ENCODE measurements at regions not wholly inside any gene's neighbourhood (a gene's known extent, or its start where the extent isn't known, plus 50 kb on each side); places are given as distances from the start of the nearest gene placed in this dataset.

DNA sequence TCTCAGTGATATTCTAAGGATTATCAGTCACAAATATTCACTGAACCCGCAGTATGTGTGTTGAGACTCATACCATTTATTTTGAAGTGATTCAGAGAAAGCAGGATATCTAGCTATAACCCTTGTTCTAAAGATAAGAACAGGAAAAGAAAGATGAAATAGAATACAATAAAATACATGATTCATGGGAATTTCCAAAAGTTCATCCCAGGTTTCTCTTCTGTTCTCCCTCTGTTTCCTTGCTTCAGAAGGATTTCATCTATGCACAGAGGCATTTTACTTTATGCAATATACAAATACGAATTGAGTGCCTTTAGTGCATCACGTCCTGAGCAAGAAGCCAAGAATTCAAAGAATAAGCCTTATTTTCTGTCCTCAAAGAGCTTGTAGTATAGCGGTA lies 274.4 kb upstream of the GPC6 start:
- DNase-seq: no peak
- in situ Hi-C loops (cut with HindIII; ENCODE audit: low pct_ligation_motif_present, low sequenced_read_pairs): no loop called here
- Histone ChIP-seq H3K4me3 (ENCODE audit: low read depth, low read length) (no peak overlapping the region), H3K27ac (no peak overlapping the region), H3K36me3 (replicated peaks) (no peaks in the 10 kb centered on the region), H3K27me3 (replicated peaks) (no peaks in the 10 kb centered on the region)
- TF ChIP-seq, protein P1, sequence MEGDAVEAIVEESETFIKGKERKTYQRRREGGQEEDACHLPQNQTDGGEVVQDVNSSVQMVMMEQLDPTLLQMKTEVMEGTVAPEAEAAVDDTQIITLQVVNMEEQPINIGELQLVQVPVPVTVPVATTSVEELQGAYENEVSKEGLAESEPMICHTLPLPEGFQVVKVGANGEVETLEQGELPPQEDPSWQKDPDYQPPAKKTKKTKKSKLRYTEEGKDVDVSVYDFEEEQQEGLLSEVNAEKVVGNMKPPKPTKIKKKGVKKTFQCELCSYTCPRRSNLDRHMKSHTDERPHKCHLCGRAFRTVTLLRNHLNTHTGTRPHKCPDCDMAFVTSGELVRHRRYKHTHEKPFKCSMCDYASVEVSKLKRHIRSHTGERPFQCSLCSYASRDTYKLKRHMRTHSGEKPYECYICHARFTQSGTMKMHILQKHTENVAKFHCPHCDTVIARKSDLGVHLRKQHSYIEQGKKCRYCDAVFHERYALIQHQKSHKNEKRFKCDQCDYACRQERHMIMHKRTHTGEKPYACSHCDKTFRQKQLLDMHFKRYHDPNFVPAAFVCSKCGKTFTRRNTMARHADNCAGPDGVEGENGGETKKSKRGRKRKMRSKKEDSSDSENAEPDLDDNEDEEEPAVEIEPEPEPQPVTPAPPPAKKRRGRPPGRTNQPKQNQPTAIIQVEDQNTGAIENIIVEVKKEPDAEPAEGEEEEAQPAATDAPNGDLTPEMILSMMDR (IDR thresholded peaks at IDR 0.05; ENCODE audit: low read depth, low read length, missing control alignments): no peak

DNA sequence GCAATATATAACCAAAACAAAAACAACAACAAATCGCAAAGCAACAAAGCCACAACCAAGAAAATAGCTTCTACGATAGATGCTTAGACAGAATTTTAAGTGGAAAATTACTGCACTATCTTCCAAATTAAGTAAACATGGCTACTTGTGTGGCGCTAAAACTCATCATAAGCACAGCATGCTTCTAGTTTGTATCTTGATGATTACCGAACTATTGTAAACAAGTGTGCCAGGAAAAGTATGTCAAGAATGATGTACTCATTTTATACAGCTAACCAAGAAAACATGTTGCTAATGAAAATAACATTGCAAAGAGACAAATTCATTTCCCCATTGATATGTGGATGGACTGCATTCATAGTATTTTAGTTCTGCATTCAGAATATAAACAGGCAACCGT lies 271.9 kb upstream of the GPC6 start:
- in situ Hi-C loops (cut with HindIII; ENCODE audit: low pct_ligation_motif_present, low sequenced_read_pairs): no loop called here

DNA sequence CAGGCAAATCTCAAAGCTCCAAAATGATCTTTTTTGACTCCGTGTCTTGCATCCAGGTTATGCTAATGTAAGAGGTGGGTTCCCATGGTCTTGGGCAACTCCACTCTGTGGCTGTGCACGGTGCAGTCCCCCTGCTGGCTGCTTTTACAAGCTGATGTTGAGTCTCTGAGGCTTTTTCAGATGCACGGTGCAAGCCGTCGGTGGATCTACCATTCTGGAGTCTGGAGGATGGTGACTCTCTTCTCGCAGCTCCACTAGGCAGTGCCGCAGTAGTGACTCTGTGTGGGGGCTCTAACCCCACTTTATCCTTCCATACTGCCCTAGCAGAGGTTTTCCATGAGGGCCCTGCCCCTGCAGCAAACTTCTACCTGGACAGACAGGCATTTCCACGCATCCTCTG lies 266.8 kb upstream of the GPC6 start:
- TF ChIP-seq, protein P1 (IDR thresholded peaks at IDR 0.05; ENCODE audit: low read depth, low read length, missing control alignments): no peak
- Histone ChIP-seq H3K27me3 (replicated peaks) (no peaks in the 10 kb centered on the region), H3K27ac (no peak overlapping the region), H3K4me3 (ENCODE audit: low read depth, low read length) (no peak overlapping the region), H3K36me3 (replicated peaks) (no peaks in the 10 kb centered on the region)
- no peak for DNase-seq
- in situ Hi-C loops (cut with HindIII; ENCODE audit: low pct_ligation_motif_present, low sequenced_read_pairs): no loop called here

More for the DNA sequence above, 271.9 kb upstream of the GPC6 start:
- DNase-seq: no peak
- no peak overlapping the region for H3K4me3 ChIP-seq (ENCODE audit: low read depth, low read length)
- no peaks in the 10 kb centered on the region for H3K27me3 ChIP-seq (replicated peaks)
- no peak overlapping the region for H3K27ac ChIP-seq
- H3K36me3 ChIP-seq (replicated peaks): no peaks in the 10 kb centered on the region
- TF ChIP-seq, protein P1 (IDR thresholded peaks at IDR 0.05; ENCODE audit: low read depth, low read length, missing control alignments): no peak

DNA sequence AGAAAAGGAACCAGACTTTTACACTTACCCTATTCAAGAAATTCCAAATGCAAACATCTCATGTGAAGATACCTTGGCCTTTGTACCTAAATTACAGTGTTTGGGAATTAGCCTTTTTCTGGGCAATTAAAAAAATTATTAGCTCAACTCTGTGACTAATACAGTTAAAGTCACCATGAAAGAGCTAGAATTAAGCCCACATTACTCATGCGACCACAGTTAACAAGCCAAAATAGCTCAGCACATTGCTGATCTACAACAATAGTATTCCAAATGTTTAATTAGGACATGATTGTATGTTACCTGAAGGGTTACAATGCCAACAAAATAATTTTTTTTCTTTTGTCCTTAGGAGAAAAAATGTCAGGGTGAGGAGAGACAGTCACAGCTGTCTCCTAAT lies 263.6 kb upstream of the GPC6 start:
- Histone ChIP-seq H3K27ac (no peak overlapping the region), H3K27me3 (replicated peaks) (no peaks in the 10 kb centered on the region), H3K4me3 (ENCODE audit: low read depth, low read length) (no peak overlapping the region), H3K36me3 (replicated peaks) (no peaks in the 10 kb centered on the region)
- TF ChIP-seq, protein P1 (IDR thresholded peaks at IDR 0.05; ENCODE audit: low read depth, low read length, missing control alignments): no peak
- no peak for DNase-seq
- in situ Hi-C loops (cut with HindIII; ENCODE audit: low pct_ligation_motif_present, low sequenced_read_pairs): no loop called here

DNA sequence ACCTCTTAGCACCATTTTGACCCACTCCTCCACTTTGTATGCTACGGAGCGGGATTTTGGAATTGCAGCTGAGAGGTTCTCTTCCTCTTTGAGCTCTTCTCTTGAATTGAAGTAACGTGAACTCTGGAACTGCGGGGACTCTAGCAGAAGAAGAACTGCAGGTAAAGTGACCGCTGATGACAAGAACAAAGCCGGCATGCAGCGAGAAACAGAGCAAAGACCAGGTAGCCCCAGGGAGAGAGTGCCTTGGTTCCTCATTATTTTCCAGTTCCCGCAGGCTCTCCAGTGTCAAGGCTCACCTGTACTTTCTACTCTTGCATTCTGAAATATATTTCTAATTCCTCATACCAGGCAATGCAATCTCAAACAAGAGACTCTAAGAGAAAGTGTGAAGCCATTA lies 260.3 kb upstream of the GPC6 start:
- DNase-seq: no peak
- H3K36me3 ChIP-seq (replicated peaks): no peaks in the 10 kb centered on the region
- in situ Hi-C loops (cut with HindIII; ENCODE audit: low pct_ligation_motif_present, low sequenced_read_pairs): no loop called here
- H3K27ac ChIP-seq: no peak overlapping the region
- H3K27me3 ChIP-seq (replicated peaks): no peaks in the 10 kb centered on the region
- TF ChIP-seq, protein P1 (IDR thresholded peaks at IDR 0.05; ENCODE audit: low read depth, low read length, missing control alignments): no peak
- H3K4me3 ChIP-seq (ENCODE audit: low read depth, low read length): no peak overlapping the region

DNA sequence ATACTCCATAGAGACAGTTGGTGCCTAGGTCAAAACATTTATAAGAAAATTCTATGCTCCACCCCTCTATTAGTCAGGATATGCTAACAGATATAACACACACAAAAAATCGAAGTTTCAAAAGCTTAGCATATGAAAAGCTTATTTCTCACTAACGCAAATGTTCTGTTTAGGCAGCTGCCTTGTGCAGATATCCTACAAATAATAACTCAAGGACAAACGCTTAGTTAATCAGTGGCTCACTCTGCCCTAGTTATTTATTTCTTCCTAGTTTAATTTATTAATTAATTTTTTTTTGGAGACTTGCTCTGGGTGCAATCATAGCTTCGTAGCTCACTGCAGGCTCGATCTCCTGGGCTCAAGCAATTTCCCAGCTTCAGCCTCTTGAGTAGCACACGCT lies 259.7 kb upstream of the GPC6 start:
- no peak overlapping the region for H3K27ac ChIP-seq
- TF ChIP-seq, protein P1 (IDR thresholded peaks at IDR 0.05; ENCODE audit: low read depth, low read length, missing control alignments): no peak
- H3K4me3 ChIP-seq (ENCODE audit: low read depth, low read length): no peak overlapping the region
- DNase-seq: no peak
- no peaks in the 10 kb centered on the region for H3K36me3 ChIP-seq (replicated peaks)
- in situ Hi-C loops (cut with HindIII; ENCODE audit: low pct_ligation_motif_present, low sequenced_read_pairs): no loop called here
- H3K27me3 ChIP-seq (replicated peaks): no peaks in the 10 kb centered on the region

All from brain microvascular endothelial cell (primary cell).